H9 (cell line): ENCODE measurements at regions not wholly inside any gene's neighbourhood (a gene's known extent, or its start where the extent isn't known, plus 50 kb on each side); places are given as distances from the start of the nearest gene placed in this dataset.

Experiments
- DNase-seq: peaks from one replicate; pipeline ENCODE4 v3.0.0-alpha.2; 2017
- H2AFZ ChIP-seq: one replicate; pipeline ENCODE4 v1.6.1; 2013; ENCODE audit warnings: mild to moderate bottlenecking, low read length, control low read depth, moderate library complexity
- H2AK5ac ChIP-seq: 2 replicates; pipeline ENCODE4 v1.6.1; 2013; ENCODE audit warnings: low read length, control low read depth, mixed read lengths; ENCODE audit not compliant: insufficient read length
- H2BK120ac ChIP-seq: one replicate; pipeline ENCODE4 v1.6.1; 2013; ENCODE audit warnings: low read depth, mild to moderate bottlenecking, low read length, control low read depth, inconsistent platforms; ENCODE audit not compliant: poor library complexity, severe bottlenecking
- H2BK12ac ChIP-seq: 2 replicates; pipeline ENCODE4 v1.6.1; 2013; ENCODE audit warnings: low read length, control low read depth, mixed read lengths, low read depth; ENCODE audit not compliant: insufficient read length
- H2BK15ac ChIP-seq: 2 replicates; pipeline ENCODE4 v1.6.1; 2013; ENCODE audit warnings: low read depth, low read length, control low read depth
- H2BK20ac ChIP-seq: one replicate; pipeline ENCODE4 v1.6.1; 2013; ENCODE audit warnings: low read depth, mild to moderate bottlenecking, low read length, control low read depth, inconsistent platforms; ENCODE audit not compliant: poor library complexity, severe bottlenecking
- H2BK5ac ChIP-seq: 2 replicates; pipeline ENCODE4 v1.6.1; 2013; ENCODE audit warnings: low read length, control low read depth, mixed read lengths; ENCODE audit not compliant: insufficient read length
- H3K14ac ChIP-seq: 2 replicates; pipeline ENCODE4 v1.6.1; 2013; ENCODE audit warnings: low read length, control low read depth; ENCODE audit not compliant: insufficient read depth
- H3K18ac ChIP-seq: 2 replicates; pipeline ENCODE4 v1.6.1; 2013; ENCODE audit warnings: low read depth, mild to moderate bottlenecking, mixed read lengths, low read length, control low read depth; ENCODE audit not compliant: insufficient read length
- H3K23ac ChIP-seq: 2 replicates; pipeline ENCODE4 v1.6.1; 2013; ENCODE audit warnings: low read length, control low read depth, mixed read lengths, low read depth; ENCODE audit not compliant: insufficient read length
- H3K23me2 ChIP-seq: 2 replicates; pipeline ENCODE4 v1.6.1; 2013; ENCODE audit warnings: low read depth, mild to moderate bottlenecking, mixed read lengths, low read length, control low read depth; ENCODE audit not compliant: insufficient read length, poor library complexity, severe bottlenecking
- H3K27ac ChIP-seq: 2 replicates; pipeline ENCODE4 v1.5.1; 2013; ENCODE audit warnings: low read length, control low read depth, mixed read lengths, low read depth; ENCODE audit not compliant: insufficient read length
- H3K27me3 ChIP-seq: 2 replicates; pipeline ENCODE4 v1.6.1; 2013; ENCODE audit warnings: low read length, control low read depth, inconsistent platforms; ENCODE audit not compliant: insufficient read depth
- H3K4ac ChIP-seq: 2 replicates; pipeline ENCODE4 v1.6.1; 2013; ENCODE audit warnings: low read depth, mild to moderate bottlenecking, control low read depth, inconsistent platforms, low read length, moderate library complexity
- H3K4me1 ChIP-seq: 2 replicates; pipeline ENCODE4 v1.6.1; 2013; ENCODE audit warnings: low read length, control low read depth, inconsistent platforms; ENCODE audit not compliant: insufficient read depth
- H3K4me2 ChIP-seq: 2 replicates; pipeline ENCODE4 v1.6.1; 2013; ENCODE audit warnings: low read length, control low read depth, mixed read lengths; ENCODE audit not compliant: insufficient read length, insufficient read depth
- H3K56ac ChIP-seq: 2 replicates; pipeline ENCODE4 v1.6.1; 2013; ENCODE audit warnings: low read depth, mild to moderate bottlenecking, mixed read lengths, low read length, control low read depth; ENCODE audit not compliant: insufficient read length
- H3K79me1 ChIP-seq: 2 replicates; pipeline ENCODE4 v1.6.1; 2013; ENCODE audit warnings: low read depth, mild to moderate bottlenecking, moderate library complexity, low read length, control low read depth, inconsistent platforms; ENCODE audit not compliant: insufficient read depth, poor library complexity, severe bottlenecking
- H3K79me2 ChIP-seq: 2 replicates; pipeline ENCODE4 v1.6.1; 2013; ENCODE audit warnings: low read length, control low read depth, inconsistent platforms; ENCODE audit not compliant: insufficient read depth
- H3K9ac ChIP-seq: 2 replicates; pipeline ENCODE4 v1.6.1; 2013; ENCODE audit warnings: low read length, control low read depth, mixed read lengths; ENCODE audit not compliant: insufficient read length; ENCODE audit errors: extremely low read depth
- H3K9me3 ChIP-seq: one replicate; pipeline ENCODE4 v1.6.1; 2013; ENCODE audit warnings: low read depth, low read length, inconsistent platforms; ENCODE audit not compliant: control insufficient read depth
- H3T11ph ChIP-seq: one replicate; pipeline ENCODE4 v1.6.1; 2013; ENCODE audit warnings: mild to moderate bottlenecking, low read length, control low read depth, inconsistent platforms
- H4K20me1 ChIP-seq: one replicate; pipeline ENCODE4 v1.6.1; 2013; ENCODE audit not compliant: control insufficient read depth, insufficient read length, insufficient read depth
- H4K5ac ChIP-seq: 2 replicates; pipeline ENCODE4 v1.6.1; 2013; ENCODE audit warnings: low read depth, mild to moderate bottlenecking, mixed read lengths, low read length, control low read depth; ENCODE audit not compliant: insufficient read length
- H4K8ac ChIP-seq: replicated peaks from 2 replicates; pipeline ENCODE4 v1.6.1; 2013; ENCODE audit warnings: low read length, control low read depth, mixed read lengths, low read depth; ENCODE audit not compliant: insufficient read length
- H4K91ac ChIP-seq: 2 replicates; pipeline ENCODE4 v1.6.1; 2013; ENCODE audit warnings: low read depth, mild to moderate bottlenecking, moderate library complexity, mixed read lengths, low read length, control low read depth; ENCODE audit not compliant: insufficient read length
- H3K27ac Mint-ChIP-seq, 3 experiments: 2 replicates in 2 of 3; 3 replicates in 1 of 3; pipeline ENCODE4 v1.8.0; 2020 to 2021; ENCODE audit warnings: mixed read lengths in 3 of 3, mild to moderate bottlenecking in 1 of 3, moderate library complexity in 1 of 3
- H3K27me3 Mint-ChIP-seq: 2 replicates; pipeline ENCODE4 v1.8.0; 2021; ENCODE audit warnings: low read depth, mild to moderate bottlenecking, moderate library complexity, mixed read lengths
- H3K36me3 Mint-ChIP-seq, 3 experiments: 2 replicates in 2 of 3; 3 replicates in 1 of 3; pipeline ENCODE4 v1.8.0; 2020 to 2021; ENCODE audit warnings: low read depth in 3 of 3, mixed read lengths in 3 of 3; ENCODE audit not compliant: insufficient read depth in 1 of 3
- H3K4me1 Mint-ChIP-seq, 2 experiments: 2 replicates each; pipeline ENCODE4 v1.8.0; 2020; ENCODE audit warnings: mixed read lengths in 2 of 2
- H3K4me3 Mint-ChIP-seq, 2 experiments: 2 replicates in 1 of 2; 3 replicates in 1 of 2; pipeline ENCODE4 v1.8.0; 2020 to 2021; ENCODE audit warnings: mild to moderate bottlenecking in 2 of 2, mixed read lengths in 2 of 2, moderate library complexity in 1 of 2
- H3K9me3 Mint-ChIP-seq, 2 experiments: 2 replicates in 1 of 2; 3 replicates in 1 of 2; pipeline ENCODE4 v1.8.0; 2020; ENCODE audit warnings: mild to moderate bottlenecking in 2 of 2, mixed read lengths in 2 of 2, moderate library complexity in 1 of 2
- CTCF ChIP-seq: fragments of 200-600 bp; sonication (generic); conservative IDR thresholded peaks from 3 replicates; pipeline ENCODE4 v1.8.0; 2021; ENCODE audit warnings: antibody characterized with exemption, mild to moderate bottlenecking
- WGBS: extraction: QIAGEN DNeasy Blood & Tissue Kit; methylation state at CpG from one replicate; pipeline ENCODE4 v1.1.7; 2013; ENCODE audit warnings: missing lambda C conversion rate, low lambda C conversion rate, mixed read lengths; ENCODE audit not compliant: insufficient read length; ENCODE audit errors: extremely low coverage; 5-methylcytosine and 5-hydroxymethylcytosine counted together

- Mint-ChIP-seq H3K9me3 (no peaks in the 10 kb centered on the region), H3K27me3 (peaks cover 25% of the 10 kb centered on the region), H3K4me1 (peaks cover 39 to 51% of the 10 kb centered on the region in 2 experiments), H3K4me3 (no peak overlapping the region), H3K27ac (no peak overlapping the region), H3K36me3 (no peaks in the 10 kb centered on the region)
- H3K14ac ChIP-seq = no peak overlapping the region
- H3K18ac ChIP-seq = no peak overlapping the region
- no CpG with 5 or more reads among the region's 2 CpGs for WGBS
- H2BK12ac ChIP-seq = no peak overlapping the region
- no peak overlapping the region for H2BK20ac ChIP-seq
- H3K79me1 ChIP-seq = no peaks in the 10 kb centered on the region
- H4K20me1 ChIP-seq = no peaks in the 10 kb centered on the region
- no peak overlapping the region for H4K8ac ChIP-seq
- H3K4me1 ChIP-seq = no peaks in the 10 kb centered on the region
- no peak overlapping the region for H2AK5ac ChIP-seq
- no peaks in the 10 kb centered on the region for H3K9me3 ChIP-seq
- no peaks in the 10 kb centered on the region for H3K79me2 ChIP-seq
- H4K91ac ChIP-seq = no peak overlapping the region
- no peak overlapping the region for H3K27ac ChIP-seq
- no peak for TF ChIP-seq CTCF
- H3K56ac ChIP-seq = no peak overlapping the region
- H2BK120ac ChIP-seq = no peak overlapping the region
- no peak overlapping the region for H2AFZ ChIP-seq
- H3K4ac ChIP-seq = no peak overlapping the region
- no peak overlapping the region for H3K9ac ChIP-seq
- H2BK5ac ChIP-seq = no peak overlapping the region
- H2BK15ac ChIP-seq = no peak overlapping the region
- no peak overlapping the region for H4K5ac ChIP-seq
- H3K4me2 ChIP-seq = no peak overlapping the region
- no peaks in the 10 kb centered on the region; the same call in 1 of the 2 replicates for H3K27me3 ChIP-seq
- no peak for DNase-seq
- H3K23ac ChIP-seq = no peak overlapping the region
- no peak overlapping the region for H3T11ph ChIP-seq
- H3K23me2 ChIP-seq = peaks cover 4% of the 10 kb centered on the region
These were observed 115.7 kb upstream of the KIT start for GRCh38 chr4:54542119-54542438.
